IMR-90 (cell line): ENCODE measurements at regions not wholly inside any gene's neighbourhood (a gene's known extent, or its start where the extent isn't known, plus 50 kb on each side); places are given as distances from the start of the nearest gene placed in this dataset.

Experiments used
- ATAC-seq: fragments of 200-7000 bp; cut with Tn5 transposase; 2 replicates; pipeline ENCODE4 v1.9.1; 2020; ENCODE audit warnings: low read depth, mild to moderate bottlenecking, moderate library complexity
- BruUV-seq: library from RNA; stranded (reverse); fragments of 400-500 nt; replicated peaks from 2 replicates; lab custom pipeline; 2021; lab: Mats Ljungman, UMichigan
- CTCF ChIA-PET: fragments of 300-600 bp; formaldehyde crosslinking; extraction: SDS; loops from one replicate; lab custom pipeline; 2021; ENCODE audit warnings: antibody characterized with exemption; lab: Yijun Ruan, JAX
- POLR2A ChIA-PET: fragments of 300-600 bp; sonication (Branson Sonifier 250); formaldehyde crosslinking; loops from one replicate; lab custom pipeline; 2022; ENCODE audit warnings: antibody characterized with exemption; ENCODE audit not compliant: unreplicated experiment; lab: Charles Lee
- DNase-seq: peaks from one replicate; pipeline ENCODE4 v3.0.0; 2013
- H2AFZ ChIP-seq: replicated peaks from 2 replicates; pipeline ENCODE3; 2013; ENCODE audit warnings: low read length, mild to moderate bottlenecking; ENCODE audit not compliant: poor library complexity
- H2AK5ac ChIP-seq: 2 replicates; pipeline ENCODE4 v1.6.1; 2013; ENCODE audit warnings: low read depth, low read length, inconsistent platforms
- H2AK9ac ChIP-seq: replicated peaks from 2 replicates; pipeline ENCODE3; 2013; ENCODE audit warnings: mild to moderate bottlenecking, low read depth, low read length, moderate library complexity; ENCODE audit not compliant: poor library complexity
- H2BK120ac ChIP-seq: 2 replicates; pipeline ENCODE4 v1.6.1; 2013; ENCODE audit warnings: low read depth, low read length, inconsistent platforms
- H2BK15ac ChIP-seq: 3 replicates; pipeline ENCODE4 v1.6.1; 2013; ENCODE audit warnings: low read depth, low read length, inconsistent platforms
- H2BK20ac ChIP-seq: 2 replicates; pipeline ENCODE4 v1.6.1; 2013; ENCODE audit warnings: low read depth, mild to moderate bottlenecking, inconsistent platforms, low read length, moderate library complexity
- H2BK5ac ChIP-seq: 2 replicates; pipeline ENCODE4 v1.6.1; 2013; ENCODE audit warnings: mild to moderate bottlenecking, low read depth, low read length, inconsistent platforms; ENCODE audit not compliant: poor library complexity, severe bottlenecking
- H3K14ac ChIP-seq: replicated peaks from 2 replicates; pipeline ENCODE4 v1.6.1; 2013; ENCODE audit warnings: low read depth, low read length, inconsistent platforms
- H3K18ac ChIP-seq: 2 replicates; pipeline ENCODE4 v1.6.1; 2013; ENCODE audit warnings: low read depth, low read length, control low read depth
- H3K23ac ChIP-seq: 2 replicates; pipeline ENCODE4 v1.6.1; 2013; ENCODE audit warnings: low read depth, low read length, inconsistent platforms
- H3K27ac ChIP-seq: 2 replicates; pipeline ENCODE4 v1.5.1; 2013; ENCODE audit warnings: mild to moderate bottlenecking, control low read depth, low read length; ENCODE audit not compliant: insufficient read depth
- H3K27me3 ChIP-seq: 2 replicates; pipeline ENCODE4 v1.6.1; 2013; ENCODE audit warnings: low read length; ENCODE audit not compliant: control insufficient read depth, insufficient read depth
- H3K36me3 ChIP-seq: 2 replicates; pipeline ENCODE4 v1.6.1; 2013; ENCODE audit warnings: low read length, mixed read lengths; ENCODE audit not compliant: control insufficient read depth, insufficient read depth
- H3K4ac ChIP-seq: 2 replicates; pipeline ENCODE4 v1.6.1; 2013; ENCODE audit warnings: low read depth, low read length, inconsistent platforms
- H3K4me1 ChIP-seq: 2 replicates; pipeline ENCODE4 v1.6.1; 2013; ENCODE audit warnings: low read length, mixed read lengths; ENCODE audit not compliant: control insufficient read depth, insufficient read depth
- H3K4me2 ChIP-seq: 2 replicates; pipeline ENCODE4 v1.6.1; 2013; ENCODE audit warnings: low read depth, mild to moderate bottlenecking, control low read depth, low read length, moderate library complexity
- H3K4me3 ChIP-seq: 2 replicates; pipeline ENCODE4 v1.5.1; 2013; ENCODE audit warnings: low read depth, mild to moderate bottlenecking, control low read depth, low read length, moderate library complexity; ENCODE audit not compliant: insufficient read depth
- H3K56ac ChIP-seq: 2 replicates; pipeline ENCODE4 v1.6.1; 2013; ENCODE audit warnings: low read length, inconsistent platforms; ENCODE audit not compliant: insufficient read depth; ENCODE audit errors: extremely low read depth
- H3K79me1 ChIP-seq, 2 experiments: 2 replicates each; pipeline ENCODE4 v1.6.1; 2013; ENCODE audit warnings: low read length in 2 of 2, inconsistent platforms in 1 of 2, low read depth in 1 of 2
- H3K9ac ChIP-seq: 2 replicates; pipeline ENCODE4 v1.6.1; 2013; ENCODE audit warnings: low read depth, low read length, control low read depth
- H3K9me1 ChIP-seq: 2 replicates; pipeline ENCODE4 v1.6.1; 2013; ENCODE audit warnings: low read length, inconsistent platforms; ENCODE audit not compliant: insufficient read depth
- H3K9me3 ChIP-seq: 2 replicates; pipeline ENCODE4 v1.6.1; 2013; ENCODE audit warnings: low read length; ENCODE audit not compliant: control insufficient read depth, insufficient read depth
- H4K20me1 ChIP-seq: 2 replicates; pipeline ENCODE4 v1.6.1; 2013; ENCODE audit warnings: low read length, inconsistent platforms; ENCODE audit not compliant: insufficient read depth
- H4K5ac ChIP-seq: 2 replicates; pipeline ENCODE4 v1.6.1; 2013; ENCODE audit warnings: mild to moderate bottlenecking, low read depth, low read length, control low read depth
- H4K8ac ChIP-seq, 2 experiments: 2 replicates each; pipeline ENCODE4 v1.6.1; 2013; ENCODE audit warnings: low read depth in 2 of 2, low read length in 2 of 2, control low read depth in 1 of 2, inconsistent platforms in 1 of 2
- H4K91ac ChIP-seq: 2 replicates; pipeline ENCODE4 v1.6.1; 2013; ENCODE audit warnings: low read depth, low read length, inconsistent platforms; ENCODE audit not compliant: insufficient read depth
- FOS ChIP-seq: fragments of 150-350 bp; IDR thresholded peaks from 2 replicates; pipeline ENCODE4 v1.6.1; 2016; ENCODE audit warnings: low read depth, low read length
- MXI1 ChIP-seq: IDR thresholded peaks from 2 replicates; pipeline ENCODE4 v1.6.1; 2012; ENCODE audit warnings: low read depth, mild to moderate bottlenecking, low read length, moderate library complexity, borderline replicate concordance
- NFE2L2 ChIP-seq: fragments of 150-350 bp; IDR thresholded peaks from 2 replicates; pipeline ENCODE4 v1.6.1; 2016; ENCODE audit warnings: low read depth, mild to moderate bottlenecking, low read length
- POLR2A ChIP-seq: IDR thresholded peaks from 2 replicates; pipeline ENCODE4 v1.6.1; 2012; ENCODE audit warnings: mild to moderate bottlenecking, low read depth, low read length
- RCOR1 ChIP-seq: IDR thresholded peaks from 2 replicates; pipeline ENCODE4 v1.6.1; 2012; ENCODE audit warnings: mild to moderate bottlenecking, low read length, improper control_type of control experiment; ENCODE audit not compliant: insufficient replicate concordance
- SMC3 ChIP-seq: fragments of 150-350 bp; IDR thresholded peaks from 2 replicates; pipeline ENCODE4 v1.6.1; 2016; ENCODE audit warnings: low read depth, mild to moderate bottlenecking, antibody characterized with exemption, low read length, moderate library complexity
- WGBS, 2 experiments: methylation state at CpG; one replicate each; pipeline versions ENCODE4 v1.1.5 to v1.1.7; 2013; ENCODE audit warnings: missing lambda C conversion rate in 2 of 2; ENCODE audit not compliant: insufficient read length in 1 of 2; ENCODE audit errors: extremely low coverage in 2 of 2; 5-methylcytosine and 5-hydroxymethylcytosine counted together
- dilution Hi-C: fragments of 300-500 bp; cut with HindIII; formaldehyde crosslinking; loops from one replicate; pipeline ENCODE4 v1.14.3; 2018; ENCODE audit warnings: low sequenced_read_pairs; ENCODE audit not compliant: unreplicated experiment
- in situ Hi-C: fragments of 300-500 bp; cut with MboI; formaldehyde crosslinking; loops from 3 replicates; pipeline ENCODE4 v1.14.3; 2019; ENCODE audit warnings: low sequenced_read_pairs, inconsistent platforms, mixed read lengths
- intact Hi-C: fragments of 100-400 bp; cut with micrococcal nuclease; formaldehyde crosslinking; loops from 2 replicates; pipeline ENCODE4 v1.10.0; 2022
- TF ChIP-seq, protein P1 (sequence below): fragments of 150-350 bp; IDR thresholded peaks from 2 replicates; pipeline ENCODE4 v1.6.1; 2016; ENCODE audit warnings: low read depth, mild to moderate bottlenecking, low read length, moderate library complexity, borderline replicate concordance
- TF ChIP-seq, protein P2 (sequence below): fragments of 150-350 bp; IDR thresholded peaks from 2 replicates; pipeline ENCODE4 v1.6.1; 2017; ENCODE audit warnings: mild to moderate bottlenecking, antibody characterized with exemption, low read length, low read depth

DNA sequence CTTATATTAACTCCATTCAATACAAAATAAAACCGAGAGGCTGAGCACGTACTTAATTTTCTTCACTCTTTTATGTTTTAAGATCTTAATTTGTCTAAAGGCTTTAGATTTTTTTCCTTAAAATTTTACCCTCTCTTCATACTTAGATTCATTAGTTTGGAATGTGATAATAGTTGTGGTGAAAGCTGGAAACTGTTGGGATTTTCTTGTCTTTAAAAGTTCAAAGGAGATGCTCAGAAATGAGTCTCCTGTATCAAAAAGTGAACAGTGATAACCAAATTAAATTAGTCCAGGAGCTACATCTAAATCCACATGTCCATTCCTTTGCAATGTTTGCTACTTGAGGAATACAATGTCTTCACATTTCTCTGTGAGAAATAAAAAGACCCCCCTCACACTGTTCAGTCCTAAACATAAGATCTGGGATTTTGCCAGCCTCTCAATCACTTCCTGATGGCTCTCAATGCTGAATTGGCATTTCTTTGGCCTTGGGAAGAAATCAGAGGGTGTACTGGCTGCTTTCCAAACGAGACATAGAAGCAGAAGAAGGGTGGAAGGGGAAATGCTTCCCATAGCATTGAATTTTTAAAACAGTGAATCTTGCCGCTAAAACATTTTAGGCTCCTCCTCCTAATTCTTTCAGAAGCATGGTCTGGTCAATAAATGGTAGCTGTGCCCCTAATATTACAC lies 245.0 kb downstream of the SHOX2 start:
- H3K27ac ChIP-seq: no peak overlapping the region
- no TSS peak for BruUV-seq
- no peak for DNase-seq

More for the DNA sequence above, 245.0 kb downstream of the SHOX2 start:
- no peak for ATAC-seq
- WGBS, 2 experiments: 0% methylated on average over 1 of the region's 4 CpGs; no CpG with 5 or more reads in 1 of the 2 experiments
- TF ChIP-seq MXI1 (no peak), NFE2L2 (no peak), POLR2A (no peak), RCOR1 (no peak), FOS (no peak), SMC3 (no peak)
- TF ChIP-seq, protein P1, sequence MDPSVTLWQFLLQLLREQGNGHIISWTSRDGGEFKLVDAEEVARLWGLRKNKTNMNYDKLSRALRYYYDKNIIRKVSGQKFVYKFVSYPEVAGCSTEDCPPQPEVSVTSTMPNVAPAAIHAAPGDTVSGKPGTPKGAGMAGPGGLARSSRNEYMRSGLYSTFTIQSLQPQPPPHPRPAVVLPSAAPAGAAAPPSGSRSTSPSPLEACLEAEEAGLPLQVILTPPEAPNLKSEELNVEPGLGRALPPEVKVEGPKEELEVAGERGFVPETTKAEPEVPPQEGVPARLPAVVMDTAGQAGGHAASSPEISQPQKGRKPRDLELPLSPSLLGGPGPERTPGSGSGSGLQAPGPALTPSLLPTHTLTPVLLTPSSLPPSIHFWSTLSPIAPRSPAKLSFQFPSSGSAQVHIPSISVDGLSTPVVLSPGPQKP: no peak
- TF ChIP-seq, protein P2, sequence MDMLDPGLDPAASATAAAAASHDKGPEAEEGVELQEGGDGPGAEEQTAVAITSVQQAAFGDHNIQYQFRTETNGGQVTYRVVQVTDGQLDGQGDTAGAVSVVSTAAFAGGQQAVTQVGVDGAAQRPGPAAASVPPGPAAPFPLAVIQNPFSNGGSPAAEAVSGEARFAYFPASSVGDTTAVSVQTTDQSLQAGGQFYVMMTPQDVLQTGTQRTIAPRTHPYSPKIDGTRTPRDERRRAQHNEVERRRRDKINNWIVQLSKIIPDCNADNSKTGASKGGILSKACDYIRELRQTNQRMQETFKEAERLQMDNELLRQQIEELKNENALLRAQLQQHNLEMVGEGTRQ: no peak
- H2BK20ac ChIP-seq: no peak overlapping the region
- no peak overlapping the region for H2BK15ac ChIP-seq
- no peak overlapping the region for H3K4me3 ChIP-seq
- no peak overlapping the region for H3K4ac ChIP-seq
- no peak overlapping the region for H4K8ac ChIP-seq
- no peak overlapping the region for H3K4me2 ChIP-seq
- H2AFZ ChIP-seq: no peak overlapping the region
- no peak overlapping the region for H2AK5ac ChIP-seq
- no peak overlapping the region for H2AK9ac ChIP-seq
- intact Hi-C loops (no loop called here), in situ Hi-C loops (no loop called here), dilution Hi-C loops (no loop called here)
- 0 out of 2 replicates have a peak, but pooled peaks cover 2% of the 10 kb centered on the region for H3K27me3 ChIP-seq
- no peaks in the 10 kb centered on the region for H3K9me1 ChIP-seq
- CTCF ChIA-PET: no interaction called here
- no peak overlapping the region for H3K9ac ChIP-seq
- no peak overlapping the region for H3K14ac ChIP-seq
- H3K56ac ChIP-seq: no peak overlapping the region
- no peaks in the 10 kb centered on the region for H3K36me3 ChIP-seq
- no peaks in the 10 kb centered on the region for H4K20me1 ChIP-seq
- H4K5ac ChIP-seq: no peak overlapping the region
- no peaks in the 10 kb centered on the region for H3K79me1 ChIP-seq
- H3K9me3 ChIP-seq: no peaks in the 10 kb centered on the region
- no peak overlapping the region for H3K18ac ChIP-seq
- H2BK5ac ChIP-seq: no peak overlapping the region
- H3K4me1 ChIP-seq: no peaks in the 10 kb centered on the region
- POLR2A ChIA-PET: interaction anchor here (0.5 kb wide), 1 partner anchor 248 kb away, joined by 4 read pairs; the partner anchor contains the start of gene RSRC1
- H3K23ac ChIP-seq: no peak overlapping the region
- H4K91ac ChIP-seq: no peak overlapping the region
- no peak overlapping the region for H2BK120ac ChIP-seq
